ENCODE measurements at regions not wholly inside any gene's neighbourhood (a gene's known extent, or its start where the extent isn't known, plus 50 kb on each side); places are given as distances from the start of the nearest gene placed in this dataset.

DNA sequence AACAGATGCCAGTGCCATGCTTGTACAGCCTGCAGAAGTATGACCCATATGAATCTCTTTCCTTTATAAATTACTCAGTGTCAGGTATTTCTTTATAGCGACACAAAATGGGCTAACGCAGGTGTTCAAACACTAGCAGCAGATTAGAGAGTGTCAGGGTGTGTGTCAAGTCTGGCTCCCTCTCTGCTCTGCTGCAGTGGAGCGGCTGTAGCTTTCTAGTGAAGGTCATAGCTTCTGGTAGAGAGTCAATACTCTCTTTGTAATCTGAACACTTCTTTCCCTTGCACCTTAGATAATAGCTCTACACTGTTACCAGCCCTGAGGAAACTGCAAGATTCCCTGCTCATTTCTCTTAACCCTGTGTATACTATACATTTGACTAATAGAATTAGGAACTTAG, 483.2 kb upstream of the TGFBR2 start:
- TF ChIP-seq, protein P1, sequence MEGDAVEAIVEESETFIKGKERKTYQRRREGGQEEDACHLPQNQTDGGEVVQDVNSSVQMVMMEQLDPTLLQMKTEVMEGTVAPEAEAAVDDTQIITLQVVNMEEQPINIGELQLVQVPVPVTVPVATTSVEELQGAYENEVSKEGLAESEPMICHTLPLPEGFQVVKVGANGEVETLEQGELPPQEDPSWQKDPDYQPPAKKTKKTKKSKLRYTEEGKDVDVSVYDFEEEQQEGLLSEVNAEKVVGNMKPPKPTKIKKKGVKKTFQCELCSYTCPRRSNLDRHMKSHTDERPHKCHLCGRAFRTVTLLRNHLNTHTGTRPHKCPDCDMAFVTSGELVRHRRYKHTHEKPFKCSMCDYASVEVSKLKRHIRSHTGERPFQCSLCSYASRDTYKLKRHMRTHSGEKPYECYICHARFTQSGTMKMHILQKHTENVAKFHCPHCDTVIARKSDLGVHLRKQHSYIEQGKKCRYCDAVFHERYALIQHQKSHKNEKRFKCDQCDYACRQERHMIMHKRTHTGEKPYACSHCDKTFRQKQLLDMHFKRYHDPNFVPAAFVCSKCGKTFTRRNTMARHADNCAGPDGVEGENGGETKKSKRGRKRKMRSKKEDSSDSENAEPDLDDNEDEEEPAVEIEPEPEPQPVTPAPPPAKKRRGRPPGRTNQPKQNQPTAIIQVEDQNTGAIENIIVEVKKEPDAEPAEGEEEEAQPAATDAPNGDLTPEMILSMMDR (conservative IDR thresholded peaks at IDR 0.05; ENCODE audit: low read length): no peak
- TF ChIP-seq EZH2phosphoT487 (IDR thresholded peaks at IDR 0.05; ENCODE audit: borderline replicate concordance): no peak
